AML-193 (cell line): ENCODE measurements at regions not wholly inside any gene's neighbourhood (a gene's known extent, or its start where the extent isn't known, plus 50 kb on each side); places are given as distances from the start of the nearest gene placed in this dataset.
A peak's percentile ranks its signal among the peaks of the same experiment; 100 is the strongest.

Experiments
- DNase-seq, 2 experiments: peaks; one replicate each; lab custom pipeline; 2025; lab: John Stamatoyannopoulos, UW

DNA sequence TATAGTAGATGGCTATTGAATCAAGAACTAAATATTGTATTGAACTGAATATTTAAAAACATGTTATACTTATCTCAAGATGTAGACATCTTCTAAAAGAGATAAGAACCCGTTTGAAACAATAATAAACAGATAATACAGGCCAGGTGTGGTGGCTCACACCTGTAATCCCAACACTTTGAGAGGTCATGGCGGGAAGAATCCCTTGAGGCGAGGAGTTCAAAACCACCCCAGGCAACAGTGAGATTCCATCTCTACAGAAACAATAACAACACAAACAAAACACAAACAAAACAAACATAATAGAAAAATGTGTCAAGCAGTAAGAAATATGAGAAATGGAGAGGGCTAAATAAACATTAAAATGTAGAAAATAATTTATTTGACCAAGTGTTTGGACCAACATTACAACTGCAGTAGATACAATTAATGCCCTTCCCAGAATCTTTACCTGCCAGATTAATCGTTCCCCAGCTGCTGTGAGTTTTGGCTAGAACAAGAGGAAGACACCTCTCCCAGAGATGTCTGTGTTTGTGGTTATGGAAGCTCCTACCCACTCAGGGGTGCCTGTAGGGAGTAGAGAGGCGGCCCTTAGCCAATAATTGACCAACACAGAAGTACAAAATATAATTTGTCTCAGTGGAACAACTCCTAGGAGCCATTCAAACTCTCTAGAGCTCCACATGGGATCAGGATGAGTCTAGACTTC is 111.9 kb upstream of the AGTR1 start:
- DNase-seq, result no peak

DNA sequence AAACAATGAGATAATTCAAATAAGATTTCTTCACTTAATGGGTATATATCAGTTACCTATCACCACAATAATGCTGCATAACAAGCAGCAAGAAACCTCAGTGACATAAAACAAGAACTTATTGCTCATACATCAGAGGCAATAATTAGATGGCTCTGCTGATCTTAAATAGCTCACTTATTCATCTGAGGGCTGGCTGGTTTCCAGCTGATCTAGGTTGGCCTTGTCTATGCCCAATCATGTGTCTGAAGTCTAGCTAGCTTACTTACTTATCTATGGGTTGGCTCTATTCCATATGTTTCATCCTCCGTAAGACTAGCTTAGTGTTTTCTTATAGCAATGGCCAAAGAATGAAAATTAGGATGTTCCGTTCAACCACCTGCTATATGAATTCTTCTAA is 109.4 kb upstream of the AGTR1 start:
- DNase-seq, result no peak

DNA sequence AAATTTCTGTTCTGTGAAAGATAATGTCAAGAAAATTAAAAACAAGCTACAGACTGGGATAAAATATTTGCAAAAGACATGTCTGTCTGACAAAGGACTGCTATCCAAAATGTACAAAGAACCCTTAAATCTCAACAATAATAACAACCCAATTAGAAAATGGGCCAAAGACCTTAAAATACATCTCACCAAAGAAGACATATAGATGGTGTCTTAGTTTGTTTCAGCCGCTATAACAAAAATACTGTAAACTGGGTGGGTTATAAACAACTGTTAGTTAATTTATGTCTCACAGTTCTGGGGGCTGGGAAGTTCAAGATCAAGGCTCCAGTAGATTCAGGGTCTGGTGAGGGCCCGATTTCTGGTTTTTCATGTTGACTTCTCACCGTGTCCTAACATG is 106.2 kb upstream of the AGTR1 start:
- DNase-seq, result no peak

DNA sequence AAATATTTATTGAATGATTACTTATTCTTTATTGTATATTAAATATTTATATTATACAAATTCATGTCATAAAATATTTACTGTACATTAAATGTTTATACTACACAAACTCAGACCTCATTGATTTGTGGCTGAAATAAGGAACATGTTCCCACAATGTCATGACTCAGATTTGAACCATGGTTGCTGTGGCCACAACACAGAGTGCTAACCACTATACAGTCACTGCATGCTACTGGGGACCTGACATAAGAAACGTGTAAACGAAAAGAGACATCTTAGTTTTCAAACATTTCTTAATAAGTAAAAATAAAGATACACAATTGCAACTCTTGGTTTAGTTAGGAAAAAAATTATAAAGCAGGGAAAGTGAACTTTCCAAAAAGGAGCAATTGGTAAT is 99.1 kb upstream of the AGTR1 start:
- DNase-seq, result no peak

DNA sequence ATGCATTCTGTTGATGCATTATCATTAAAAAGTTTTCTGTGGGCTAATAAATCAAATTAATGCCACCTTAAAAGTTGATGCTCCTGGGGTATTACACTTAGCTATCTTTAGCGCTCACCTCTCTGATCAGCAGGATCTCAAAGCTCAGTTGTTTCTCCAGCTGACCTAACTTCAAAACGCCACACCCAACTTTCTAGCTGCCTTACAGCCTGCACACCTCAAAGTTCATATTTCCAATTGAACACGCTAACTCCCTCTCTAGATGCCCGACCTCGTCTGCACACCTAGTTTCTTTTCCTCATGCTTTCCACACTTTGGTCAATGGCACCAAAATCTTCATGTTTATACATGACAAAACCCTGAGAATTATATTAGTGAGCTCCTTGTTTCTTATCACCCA is 98.2 kb upstream of the AGTR1 start:
- no peak for DNase-seq

DNA sequence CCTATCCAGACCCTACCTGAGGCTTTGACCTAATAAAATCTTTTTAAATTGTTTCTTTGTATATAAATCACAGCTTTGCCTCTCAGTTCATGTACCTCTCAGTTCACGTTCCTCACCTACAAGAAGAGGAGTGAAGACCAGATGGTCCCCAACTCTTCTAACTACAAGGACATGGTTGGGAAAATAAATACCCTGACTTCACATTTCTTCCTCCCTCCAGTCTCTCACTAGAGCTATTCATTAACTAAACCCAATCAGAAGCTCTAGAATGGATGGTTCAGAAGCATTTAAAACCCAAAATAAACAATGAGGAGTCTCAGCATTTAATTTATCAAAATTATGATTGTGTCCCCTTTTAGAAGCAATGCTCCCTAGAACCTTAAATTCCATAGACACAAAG is 97.3 kb upstream of the AGTR1 start:
- DNase-seq, result no peak

DNA sequence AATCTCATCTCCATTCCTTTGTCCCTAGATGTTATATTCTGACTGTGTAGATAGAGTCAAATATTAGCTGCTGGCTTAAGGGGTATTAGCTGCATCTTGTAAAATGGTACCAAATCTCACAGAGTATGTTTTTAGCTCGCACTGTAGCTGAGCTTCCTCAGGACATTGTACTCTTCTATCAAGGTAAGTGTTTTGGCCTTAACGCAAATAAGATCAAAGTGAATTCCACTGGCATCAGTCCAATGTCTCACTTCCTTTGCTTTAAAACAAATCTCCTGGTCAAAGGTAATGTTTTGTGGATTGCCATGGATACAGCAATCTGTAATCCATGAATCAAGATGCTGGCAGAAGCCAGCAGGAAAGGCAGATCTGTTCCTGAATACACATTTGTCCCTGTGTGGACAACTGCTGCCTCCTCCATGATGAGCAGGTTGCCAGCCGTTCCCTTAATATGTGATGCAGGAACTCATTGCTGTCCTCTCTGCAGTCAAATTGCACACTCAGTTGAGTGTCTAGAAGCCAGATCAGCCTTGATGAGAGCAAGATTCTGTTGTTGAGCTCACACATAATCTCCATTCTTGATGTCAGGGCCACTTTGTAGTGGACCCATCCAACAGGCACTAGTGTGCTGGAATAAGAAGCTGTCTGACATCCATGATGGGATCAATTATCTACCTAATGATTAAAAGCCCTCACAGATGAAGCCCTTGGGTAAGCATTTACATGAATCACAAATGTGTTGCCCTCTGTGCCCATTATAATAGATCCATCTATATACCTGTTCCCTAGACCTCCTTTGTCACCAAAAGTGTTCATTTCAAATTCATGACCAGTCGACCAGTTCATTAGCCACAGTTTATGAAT is 96.6 kb upstream of the AGTR1 start:
- no peak for DNase-seq

DNA sequence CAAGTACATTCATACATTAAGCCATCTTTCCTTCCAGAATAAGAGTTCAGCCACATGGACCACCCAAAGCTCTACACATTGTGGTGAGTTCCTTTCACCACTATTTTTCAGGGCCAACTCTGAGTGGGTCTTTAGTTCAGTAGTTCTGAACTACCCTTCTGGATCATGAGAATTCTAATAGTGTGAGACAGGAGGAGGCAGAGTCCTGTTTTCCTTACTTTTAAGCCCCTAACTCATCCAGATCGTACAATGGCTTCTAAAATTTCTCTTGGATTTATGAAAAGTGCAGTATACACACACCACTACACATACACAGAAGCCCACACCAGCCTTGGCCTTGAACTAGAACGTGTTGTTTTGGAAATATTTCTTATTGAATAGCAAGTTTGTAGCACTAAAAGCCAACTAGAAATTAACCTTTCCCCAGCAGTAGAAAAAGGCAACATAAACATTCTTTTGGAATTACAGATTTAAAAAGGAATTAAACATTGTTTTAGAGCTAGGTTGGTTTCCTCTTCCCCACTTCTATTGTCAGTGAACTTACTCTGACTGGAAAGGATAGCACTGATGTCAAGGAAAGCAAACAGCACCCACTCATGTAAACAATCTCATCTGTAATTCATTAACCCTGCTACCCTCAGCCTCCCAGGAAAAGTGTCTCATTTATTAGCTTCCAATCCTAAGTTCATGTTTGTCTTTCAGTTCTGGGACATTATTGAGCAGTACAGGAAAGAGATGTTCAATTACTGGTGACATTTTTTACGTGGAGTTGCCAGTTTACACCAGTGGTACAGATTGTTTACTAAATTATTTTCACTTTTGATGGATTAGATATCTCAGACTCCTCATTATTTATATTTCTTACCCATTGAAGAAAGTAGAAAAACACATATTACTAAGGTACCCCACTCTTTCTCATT is 95.7 kb upstream of the AGTR1 start:
- DNase-seq, result no peak

DNA sequence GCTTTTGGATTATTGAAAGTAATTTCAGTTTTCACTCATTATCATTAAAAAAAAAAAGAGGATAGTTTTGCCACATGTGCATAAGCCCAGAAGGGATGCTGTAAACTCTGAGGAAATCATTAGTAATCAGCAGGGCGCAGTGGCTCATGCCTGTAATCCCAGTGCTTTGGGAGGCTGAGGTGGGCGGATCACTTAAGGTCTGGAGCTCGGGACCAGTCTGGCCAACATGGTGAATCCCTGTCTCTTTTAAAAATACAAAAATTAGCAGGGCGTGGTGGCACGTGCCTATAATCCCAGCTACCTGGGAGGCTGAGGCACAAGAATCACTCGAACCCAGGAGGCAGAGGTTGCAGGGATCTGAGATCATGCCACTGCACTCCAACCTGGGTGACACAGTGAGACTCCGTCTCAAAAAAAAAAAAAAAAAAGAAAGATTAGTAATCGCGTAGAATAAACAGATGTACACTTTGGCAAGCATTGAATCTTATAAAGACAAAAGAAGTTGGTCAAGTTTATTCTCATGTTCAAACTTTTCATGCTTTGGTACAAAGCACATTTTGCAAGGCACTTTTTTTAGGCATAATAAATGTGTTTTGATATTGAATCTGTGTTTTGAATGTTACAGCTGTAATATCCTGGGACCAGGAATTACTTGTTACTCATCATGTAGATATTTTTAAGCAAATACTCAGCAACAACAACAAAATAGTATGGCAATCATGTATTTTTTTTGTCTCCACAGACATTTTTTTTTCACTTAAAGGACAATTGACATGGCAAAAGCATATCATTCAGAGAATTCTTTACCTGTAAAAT is 93.2 kb upstream of the AGTR1 start:
- DNase-seq, result no peak

DNA sequence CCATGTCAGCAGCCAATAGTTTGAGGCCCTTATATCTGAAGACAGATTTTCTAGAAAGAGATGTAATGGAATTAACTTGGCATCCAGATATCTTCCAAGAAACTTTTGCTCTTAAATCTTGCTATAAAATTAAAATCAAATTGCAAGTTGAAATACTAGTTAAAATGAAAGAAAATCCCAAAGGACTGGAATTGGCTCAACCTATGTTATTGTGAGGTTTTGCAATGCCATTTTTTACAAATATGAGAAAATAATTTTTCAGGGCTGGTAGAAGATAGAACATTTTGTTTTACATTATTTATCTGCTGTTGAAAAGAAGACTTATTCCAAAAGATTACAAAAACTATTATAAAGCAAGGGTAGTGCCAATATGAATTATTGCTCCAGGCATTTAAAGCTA is 92.2 kb upstream of the AGTR1 start:
- no peak for DNase-seq

DNA sequence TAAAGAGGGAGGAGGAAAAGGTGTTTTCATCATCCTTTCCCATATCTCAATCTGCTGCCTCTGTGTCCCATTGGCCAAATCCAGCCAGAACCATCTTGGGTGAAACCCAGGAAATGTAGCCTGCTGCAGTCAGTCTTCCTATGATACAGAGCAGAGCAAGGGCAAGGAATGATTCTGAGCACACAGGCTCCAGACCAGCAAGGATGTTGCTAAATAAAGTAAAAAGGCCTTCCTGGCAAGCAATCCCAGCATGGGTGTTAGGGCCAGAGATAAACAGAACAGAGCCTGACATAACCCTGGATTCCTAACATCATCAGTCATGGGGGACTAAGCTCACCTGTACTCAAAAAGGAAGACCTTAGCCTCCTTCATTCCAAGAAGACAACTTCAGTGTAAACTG is 90.7 kb upstream of the AGTR1 start:
- DNase-seq, result no peak

DNA sequence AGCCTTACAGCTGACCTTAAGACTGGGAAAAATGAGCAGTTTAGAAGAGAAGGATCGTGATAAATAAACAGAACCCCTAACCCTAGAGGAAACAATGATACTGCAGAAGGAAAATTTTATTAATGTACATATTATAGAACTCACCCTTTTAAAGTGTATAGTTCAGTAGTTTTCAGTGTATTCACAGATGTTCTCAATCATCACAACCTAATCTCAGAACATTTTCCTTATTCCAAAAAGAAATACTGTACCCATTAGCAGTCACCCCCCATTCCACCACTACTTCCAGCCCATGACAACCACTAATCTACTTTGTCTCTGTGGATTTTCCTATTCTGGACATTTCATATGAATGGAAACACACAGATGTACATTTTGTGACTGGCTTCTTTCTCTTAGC is 90.2 kb upstream of the AGTR1 start:
- no peak for DNase-seq

DNA sequence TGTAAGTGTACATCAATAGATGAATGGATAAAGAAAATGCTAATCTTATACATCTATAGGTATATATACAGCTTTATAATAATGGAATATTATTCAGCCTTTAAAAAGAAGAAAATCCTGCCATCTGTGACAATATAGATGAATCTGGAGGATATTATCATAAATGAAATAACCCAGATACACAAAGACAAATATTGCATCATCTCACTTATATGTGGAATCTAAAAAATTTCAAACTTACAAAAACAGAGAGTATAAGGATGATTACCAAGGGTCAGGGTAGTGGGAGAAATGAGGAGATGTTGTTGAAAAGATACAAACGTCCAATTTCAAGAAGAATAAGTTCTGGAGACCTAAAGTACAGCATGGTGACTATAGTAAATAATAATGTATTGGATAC is 85.4 kb upstream of the AGTR1 start:
- no peak for DNase-seq

DNA sequence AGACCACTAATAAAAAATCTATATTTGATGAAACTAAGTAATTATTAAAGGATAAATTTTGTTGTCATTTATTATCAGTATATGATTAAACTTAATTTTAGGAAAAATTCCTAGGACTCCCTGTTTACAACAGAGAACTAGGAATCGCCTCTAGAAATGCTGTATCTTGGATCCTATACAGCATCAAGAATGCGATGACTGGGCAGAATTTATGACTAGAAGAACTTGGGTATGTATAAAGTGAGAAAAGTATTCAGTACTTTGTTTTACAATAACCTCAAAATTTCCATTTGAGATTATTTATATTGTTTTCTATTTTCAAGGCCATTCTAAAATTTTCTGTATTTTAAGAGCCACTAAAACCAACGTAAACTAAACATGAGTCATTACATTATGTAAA is 82.3 kb upstream of the AGTR1 start:
- DNase-seq, result no peak

DNA sequence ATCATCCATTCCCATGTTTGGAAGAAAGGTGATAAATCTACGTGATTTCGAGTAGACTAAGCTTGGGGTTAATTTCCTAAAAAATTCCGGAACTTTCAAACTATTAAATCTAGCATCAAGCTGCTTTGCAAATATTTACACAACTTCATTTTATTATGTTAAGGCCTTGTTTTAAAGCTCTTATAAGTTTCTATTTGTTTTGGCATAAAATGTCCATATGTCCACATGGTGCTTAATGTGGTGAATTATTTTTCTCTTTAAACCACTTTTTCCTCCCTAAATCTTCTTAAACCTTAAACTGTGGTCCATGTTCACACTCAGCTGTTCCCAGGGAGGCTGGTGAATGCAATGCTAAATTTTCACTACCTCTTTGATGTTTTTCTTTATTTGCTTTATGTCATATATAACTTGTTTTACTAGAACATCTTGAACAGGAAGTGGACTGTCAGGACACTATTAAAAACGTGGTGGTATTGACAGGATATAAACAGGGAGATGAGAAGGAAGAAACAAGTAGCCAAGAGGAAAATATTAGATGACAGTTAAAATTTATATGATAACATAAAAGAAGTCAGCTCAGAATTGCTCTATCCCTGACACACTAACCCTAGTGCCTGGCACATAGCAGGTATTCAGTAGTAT is 72.5 kb upstream of the AGTR1 start:
- DNase-seq, result no peak

DNA sequence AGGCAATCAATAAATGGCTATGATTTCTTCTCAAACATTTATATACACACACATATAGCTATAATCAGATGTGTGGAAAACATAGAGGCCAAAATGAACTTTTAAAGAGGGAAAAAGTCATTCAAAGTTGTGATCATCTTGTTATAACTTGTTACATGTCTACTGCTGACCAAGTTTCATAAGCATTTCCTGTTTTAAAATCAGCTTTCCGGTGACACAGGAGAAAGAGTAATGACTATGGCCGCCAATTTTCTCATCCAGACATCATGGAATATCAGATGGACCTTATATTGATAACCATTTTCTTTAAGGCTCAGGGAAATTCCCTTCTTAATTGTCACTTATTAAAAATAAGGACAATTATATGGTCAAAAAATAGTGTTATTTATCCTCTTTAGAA is 71.7 kb upstream of the AGTR1 start:
- peak; percentile 29 to 53 for DNase-seq

DNA sequence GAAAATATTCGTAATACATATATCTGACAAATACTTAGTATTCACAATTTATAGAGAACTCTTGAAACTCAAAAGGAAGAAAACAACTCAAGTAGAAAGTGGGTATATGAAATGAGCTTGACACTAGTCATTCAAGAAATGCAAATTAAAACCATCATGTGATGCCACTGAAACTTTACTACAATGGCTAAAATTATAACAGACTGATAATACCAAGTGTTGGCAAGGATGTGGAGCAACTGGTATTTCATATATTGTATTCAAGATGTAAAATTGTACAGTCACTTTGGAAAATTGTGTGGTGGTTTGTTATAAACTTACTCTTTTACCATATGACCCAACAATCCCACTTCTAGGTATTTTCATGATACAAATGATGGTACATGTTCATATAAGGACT is 68.7 kb upstream of the AGTR1 start:
- DNase-seq, result no peak

DNA sequence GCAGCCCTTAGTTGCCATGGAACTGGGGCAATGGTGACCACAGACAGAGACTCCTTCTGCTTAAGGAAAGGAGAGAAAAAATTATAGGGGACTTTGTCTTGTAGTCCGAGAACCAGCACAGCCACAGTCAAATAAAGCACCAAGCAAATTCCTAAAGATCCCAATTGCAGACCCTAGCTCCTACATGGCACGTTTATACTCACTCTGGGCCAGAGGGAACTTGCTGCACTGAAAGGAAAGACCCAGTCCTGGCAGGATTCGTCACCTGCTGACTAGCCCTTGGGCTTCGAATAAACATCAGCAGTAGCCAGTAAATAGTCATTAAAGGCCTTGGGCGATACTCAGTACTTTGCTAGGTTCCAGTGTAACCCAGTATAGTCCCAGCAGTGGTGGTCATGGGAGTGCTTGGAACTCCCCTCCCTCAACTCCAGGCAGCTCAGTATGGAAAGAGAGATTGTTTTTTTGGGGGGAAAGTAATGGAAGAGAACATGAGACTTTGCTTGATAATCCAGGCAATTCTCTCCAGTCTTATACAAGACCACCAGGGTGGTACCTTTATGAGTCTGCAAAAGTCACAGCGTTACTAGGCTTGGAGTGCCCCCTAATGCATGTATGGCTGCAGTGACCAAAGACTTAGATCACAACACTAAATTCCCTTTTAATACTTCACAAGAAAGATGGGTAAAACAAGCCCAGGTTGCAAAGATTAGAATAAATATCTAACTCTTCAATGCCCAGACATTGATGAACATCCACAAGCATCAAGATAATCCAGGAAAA is 66.4 kb upstream of the AGTR1 start:
- DNase-seq, result no peak

DNA sequence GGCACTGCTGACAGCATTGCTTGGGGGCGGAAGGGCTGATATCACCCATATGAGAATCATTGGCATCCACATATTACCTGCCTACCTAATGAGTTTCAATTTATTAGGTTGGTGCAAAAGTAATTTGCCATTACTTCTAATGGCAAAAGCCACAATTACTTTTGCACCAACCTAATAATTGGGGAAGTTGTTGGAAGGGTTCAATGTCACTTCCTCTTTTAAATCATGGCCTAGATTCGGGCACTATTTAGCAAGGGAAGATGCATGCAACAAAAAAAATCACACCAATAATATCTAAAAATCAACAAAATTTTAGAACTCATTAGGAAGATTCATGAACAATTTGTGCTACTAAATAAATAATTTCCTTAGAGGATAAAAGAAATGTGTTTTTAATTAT is 56.0 kb upstream of the AGTR1 start:
- peak; percentile 72 to 85 for DNase-seq

DNA sequence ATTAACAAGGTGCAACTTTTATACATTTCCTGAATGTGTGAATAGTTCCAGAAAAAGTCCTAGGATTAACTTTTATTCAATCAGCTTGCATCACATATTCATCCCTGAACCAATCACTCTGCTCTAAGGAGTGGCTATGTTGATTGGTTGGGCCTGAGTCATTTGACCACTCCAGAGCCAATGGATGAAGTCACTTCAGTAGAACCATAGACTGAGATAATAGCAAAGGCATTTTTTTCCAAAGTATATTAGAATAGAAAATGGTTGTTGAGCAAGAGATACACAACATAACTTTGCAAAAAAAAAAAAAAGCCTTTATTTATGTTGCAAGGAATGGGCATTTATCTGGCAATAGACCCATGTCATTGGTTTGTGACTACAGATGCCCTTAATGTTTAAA is 55.5 kb upstream of the AGTR1 start:
- no peak for DNase-seq
